Neural progenitor cell (in vitro differentiated cells): ENCODE measurements at regions not wholly inside any gene's neighbourhood (a gene's known extent, or its start where the extent isn't known, plus 50 kb on each side); places are given as distances from the start of the nearest gene placed in this dataset.

Experiments
- DNase-seq: peaks from one replicate; pipeline ENCODE4 v3.0.0-alpha.2; 2016; ENCODE audit warnings: low spot score
- H2AFZ ChIP-seq: fragments of 200-600 bp; sonication (generic); replicated peaks from 2 replicates; pipeline ENCODE4 v1.6.1; 2016; ENCODE audit warnings: antibody characterized with exemption
- H3F3A ChIP-seq: fragments of 200-600 bp; sonication (generic); 2 replicates; pipeline ENCODE4 v1.6.1; 2016; ENCODE audit warnings: antibody characterized with exemption, low read depth
- H3K27ac ChIP-seq: fragments of 200-600 bp; sonication (generic); 2 replicates; pipeline ENCODE4 v1.5.1; 2016; ENCODE audit warnings: mild to moderate bottlenecking
- H3K27me3 ChIP-seq: fragments of 200-600 bp; sonication (generic); 2 replicates; pipeline ENCODE4 v1.6.1; 2016; ENCODE audit warnings: mild to moderate bottlenecking, moderate library complexity
- H3K36me3 ChIP-seq: fragments of 200-600 bp; sonication (generic); 2 replicates; pipeline ENCODE4 v1.5.1; 2016
- H3K4me1 ChIP-seq: fragments of 200-600 bp; sonication (generic); 2 replicates; pipeline ENCODE4 v1.6.1; 2016; ENCODE audit warnings: mixed run types
- H3K4me2 ChIP-seq: fragments of 200-600 bp; sonication (generic); 2 replicates; pipeline ENCODE4 v1.6.1; 2016
- H3K4me3 ChIP-seq: fragments of 200-600 bp; sonication (generic); 2 replicates; pipeline ENCODE4 v1.5.1; 2016
- H3K79me2 ChIP-seq: fragments of 200-600 bp; sonication (generic); 2 replicates; pipeline ENCODE4 v1.6.1; 2016; ENCODE audit warnings: low read depth
- H3K9ac ChIP-seq: fragments of 200-600 bp; sonication (generic); 2 replicates; pipeline ENCODE4 v1.6.1; 2016
- H3K9me3 ChIP-seq: fragments of 200-600 bp; sonication (generic); 2 replicates; pipeline ENCODE4 v1.5.1; 2016; ENCODE audit warnings: low read depth
- H4K20me1 ChIP-seq: fragments of 200-600 bp; sonication (generic); 2 replicates; pipeline ENCODE4 v1.6.1; 2016; ENCODE audit warnings: low read depth
- H3K27ac Mint-ChIP-seq: 3 replicates; pipeline ENCODE4 v1.8.0; 2021; ENCODE audit warnings: mixed read lengths
- H3K27me3 Mint-ChIP-seq: 2 replicates; pipeline ENCODE4 v1.8.0; 2022; ENCODE audit warnings: low read depth, mild to moderate bottlenecking, inconsistent platforms, moderate library complexity, mixed read lengths; ENCODE audit not compliant: insufficient read depth
- H3K36me3 Mint-ChIP-seq: 3 replicates; pipeline ENCODE4 v1.8.0; 2021; ENCODE audit warnings: mixed read lengths
- H3K4me1 Mint-ChIP-seq: 3 replicates; pipeline ENCODE4 v1.8.0; 2021; ENCODE audit warnings: mixed read lengths
- H3K4me3 Mint-ChIP-seq: 3 replicates; pipeline ENCODE4 v1.8.0; 2021; ENCODE audit warnings: mild to moderate bottlenecking, moderate library complexity, mixed read lengths
- H3K9me3 Mint-ChIP-seq: 3 replicates; pipeline ENCODE4 v1.8.0; 2020; ENCODE audit warnings: mixed read lengths
- CTCF ChIP-seq: fragments of 200-600 bp; sonication (generic); IDR thresholded peaks from 2 replicates; pipeline ENCODE4 v1.5.1; 2017; ENCODE audit warnings: antibody characterized with exemption, mild to moderate bottlenecking
- EZH2 ChIP-seq: fragments of 200-600 bp; sonication (generic); IDR thresholded peaks from 2 replicates; pipeline ENCODE4 v1.6.1; 2017; ENCODE audit warnings: antibody characterized with exemption, mild to moderate bottlenecking, moderate library complexity
- EZH2phosphoT487 ChIP-seq: fragments of 200-600 bp; sonication (generic); IDR thresholded peaks from 2 replicates; pipeline ENCODE4 v1.6.1; 2017; ENCODE audit warnings: antibody characterized with exemption

- H3K79me2 ChIP-seq, result no peaks in the 10 kb centered on the region
- no peak overlapping the region for H3K27ac ChIP-seq
- peaks cover 6% of the 10 kb centered on the region for H3F3A ChIP-seq
- TF ChIP-seq CTCF, result no peak
- no peak for TF ChIP-seq EZH2
- no peak for TF ChIP-seq EZH2phosphoT487
- no peaks in the 10 kb centered on the region for H3K27me3 ChIP-seq
- H3K36me3 Mint-ChIP-seq, result peaks cover 2% of the 10 kb centered on the region
- H3K9me3 ChIP-seq, result no peaks in the 10 kb centered on the region
- no peaks in the 10 kb centered on the region for H3K36me3 ChIP-seq
- peaks cover 10% of the 10 kb centered on the region for H3K9me3 Mint-ChIP-seq
- no peak overlapping the region for H3K4me3 ChIP-seq
- H3K4me3 Mint-ChIP-seq, result no peak overlapping the region
- no peak overlapping the region for H3K9ac ChIP-seq
- peaks cover 14% of the 10 kb centered on the region for H3K4me1 ChIP-seq
- DNase-seq, result no peak
- H3K4me2 ChIP-seq, result no peak overlapping the region
- H3K27ac Mint-ChIP-seq, result no peak overlapping the region
- no peak overlapping the region for H2AFZ ChIP-seq
- peaks cover 18% of the 10 kb centered on the region for H3K4me1 Mint-ChIP-seq
- H3K27me3 Mint-ChIP-seq, result peaks cover 3% of the 10 kb centered on the region
- no peaks in the 10 kb centered on the region for H4K20me1 ChIP-seq
These were observed 204.9 kb upstream of the PPP2R3A start for GRCh38 chr3:135760581-135760980.

- Histone ChIP-seq H3K4me1 (peaks cover 14% of the 10 kb centered on the region), H3K9me3 (no peaks in the 10 kb centered on the region), H3K4me2 (no peak overlapping the region), H3K27ac (no peak overlapping the region), H3K9ac (no peak overlapping the region), H3F3A (peaks cover 6% of the 10 kb centered on the region), H3K79me2 (no peaks in the 10 kb centered on the region), H2AFZ (no peak overlapping the region), H3K36me3 (no peaks in the 10 kb centered on the region), H3K27me3 (no peaks in the 10 kb centered on the region), H3K4me3 (no peak overlapping the region), H4K20me1 (no peaks in the 10 kb centered on the region)
- Mint-ChIP-seq H3K4me3 (no peak overlapping the region), H3K4me1 (peaks cover 12% of the 10 kb centered on the region), H3K9me3 (peaks cover 11% of the 10 kb centered on the region), H3K27ac (no peak overlapping the region), H3K27me3 (peaks cover 11% of the 10 kb centered on the region), H3K36me3 (peaks cover 2% of the 10 kb centered on the region)
- TF ChIP-seq CTCF (peak; percentile 44), EZH2phosphoT487 (no peak), EZH2 (no peak)
- peak; percentile 33 for DNase-seq
These were observed 203.2 kb upstream of the PPP2R3A start for GRCh38 chr3:135762188-135762856.

GRCh38 chr3:135766115-135766514 is 199.4 kb upstream of the PPP2R3A start:
- Histone ChIP-seq H3K9ac (no peak overlapping the region), H3K27ac (no peak overlapping the region), H3K27me3 (no peaks in the 10 kb centered on the region), H3K9me3 (no peaks in the 10 kb centered on the region), H3K4me2 (no peak overlapping the region), H3F3A (peaks cover 6% of the 10 kb centered on the region), H3K4me1 (peaks cover 14% of the 10 kb centered on the region), H2AFZ (no peak overlapping the region), H3K79me2 (no peaks in the 10 kb centered on the region), H3K36me3 (no peaks in the 10 kb centered on the region), H3K4me3 (no peak overlapping the region), H4K20me1 (no peaks in the 10 kb centered on the region)
- H3K4me1 Mint-ChIP-seq, result peaks cover 14% of the 10 kb centered on the region
- peaks cover 11% of the 10 kb centered on the region for H3K27me3 Mint-ChIP-seq
- H3K4me3 Mint-ChIP-seq, result no peak overlapping the region
- no peak for DNase-seq
- peaks cover 2% of the 10 kb centered on the region for H3K36me3 Mint-ChIP-seq
- H3K9me3 Mint-ChIP-seq, result peaks cover 10% of the 10 kb centered on the region
- no peak for TF ChIP-seq CTCF
- no peak for TF ChIP-seq EZH2
- no peak for TF ChIP-seq EZH2phosphoT487
- no peak overlapping the region for H3K27ac Mint-ChIP-seq
